ENCODE measurements at regions not wholly inside any gene's neighbourhood (a gene's known extent, or its start where the extent isn't known, plus 50 kb on each side); places are given as distances from the start of the nearest gene placed in this dataset.

DNA sequence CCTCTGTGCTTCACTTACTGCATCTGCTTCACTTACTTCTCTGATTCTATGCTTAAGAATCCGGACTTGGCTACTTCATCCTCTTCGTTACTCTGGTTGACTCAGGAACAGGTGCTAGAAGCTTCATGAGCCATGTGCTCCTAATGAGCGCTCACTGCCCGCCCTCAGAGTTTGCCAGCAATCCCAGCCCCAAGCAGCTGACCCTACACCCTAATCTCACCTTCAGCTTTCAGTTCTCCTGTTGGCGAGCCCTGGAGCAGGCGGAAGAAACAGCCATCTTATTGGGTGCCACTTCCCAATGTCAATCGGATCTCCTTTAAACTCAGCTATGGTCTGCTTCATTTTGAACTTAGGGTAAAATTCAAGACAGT is 61.3 kb downstream of the FOXA2 start:
- no peak overlapping the region for H4K5ac ChIP-seq (ENCODE audit: insufficient read length, low read depth, low read length)
- no peak overlapping the region for H3K14ac ChIP-seq (ENCODE audit: insufficient read depth, low read length)
- H3K27ac ChIP-seq (ENCODE audit: insufficient read length, low read depth, low read length): no peak overlapping the region
- DNase-seq: no peak
- no peak overlapping the region for H2AFZ ChIP-seq (ENCODE audit: low read length)
- Mint-ChIP-seq H3K9me3 (no peaks in the 10 kb centered on the region), H3K36me3 (ENCODE audit: insufficient read depth in 1 of 3, low read depth in 3 of 3) (no peaks in the 10 kb centered on the region), H3K4me1 (0 out of 4 replicates have a peak, but pooled peaks cover 0 to 3% of the 10 kb centered on the region in 2 experiments), H3K27me3 (ENCODE audit: low read depth) (peaks cover 53% of the 10 kb centered on the region), H3K4me3 (no peak overlapping the region), H3K27ac (no peak overlapping the region)
- H3K79me1 ChIP-seq (ENCODE audit: insufficient read depth, low read depth, low read length, poor library complexity, severe bottlenecking): no peaks in the 10 kb centered on the region
- H4K91ac ChIP-seq (ENCODE audit: insufficient read length, low read depth, low read length): no peak overlapping the region
- no peaks in the 10 kb centered on the region for H3K4me1 ChIP-seq (ENCODE audit: insufficient read depth, low read length)
- H2BK120ac ChIP-seq (ENCODE audit: low read depth, low read length, poor library complexity, severe bottlenecking): no peak overlapping the region
- H3K27me3 ChIP-seq (ENCODE audit: insufficient read depth, low read length): no peaks in the 10 kb centered on the region
- no peak overlapping the region for H2BK5ac ChIP-seq (ENCODE audit: insufficient read length, low read length)
- no peaks in the 10 kb centered on the region for H3K79me2 ChIP-seq (ENCODE audit: insufficient read depth, low read length)
- H3K18ac ChIP-seq (ENCODE audit: insufficient read length, low read depth, low read length): no peak overlapping the region
- H4K8ac ChIP-seq (replicated peaks; ENCODE audit: insufficient read length, low read depth, low read length): no peak overlapping the region
- TF ChIP-seq, protein P1, sequence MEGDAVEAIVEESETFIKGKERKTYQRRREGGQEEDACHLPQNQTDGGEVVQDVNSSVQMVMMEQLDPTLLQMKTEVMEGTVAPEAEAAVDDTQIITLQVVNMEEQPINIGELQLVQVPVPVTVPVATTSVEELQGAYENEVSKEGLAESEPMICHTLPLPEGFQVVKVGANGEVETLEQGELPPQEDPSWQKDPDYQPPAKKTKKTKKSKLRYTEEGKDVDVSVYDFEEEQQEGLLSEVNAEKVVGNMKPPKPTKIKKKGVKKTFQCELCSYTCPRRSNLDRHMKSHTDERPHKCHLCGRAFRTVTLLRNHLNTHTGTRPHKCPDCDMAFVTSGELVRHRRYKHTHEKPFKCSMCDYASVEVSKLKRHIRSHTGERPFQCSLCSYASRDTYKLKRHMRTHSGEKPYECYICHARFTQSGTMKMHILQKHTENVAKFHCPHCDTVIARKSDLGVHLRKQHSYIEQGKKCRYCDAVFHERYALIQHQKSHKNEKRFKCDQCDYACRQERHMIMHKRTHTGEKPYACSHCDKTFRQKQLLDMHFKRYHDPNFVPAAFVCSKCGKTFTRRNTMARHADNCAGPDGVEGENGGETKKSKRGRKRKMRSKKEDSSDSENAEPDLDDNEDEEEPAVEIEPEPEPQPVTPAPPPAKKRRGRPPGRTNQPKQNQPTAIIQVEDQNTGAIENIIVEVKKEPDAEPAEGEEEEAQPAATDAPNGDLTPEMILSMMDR (conservative IDR thresholded peaks at IDR 0.05): no peak
- H3K56ac ChIP-seq (ENCODE audit: insufficient read length, low read depth, low read length): no peak overlapping the region
- no peak overlapping the region for H2BK12ac ChIP-seq (ENCODE audit: insufficient read length, low read depth, low read length)
- no peak overlapping the region for H3K4me2 ChIP-seq (ENCODE audit: insufficient read depth, insufficient read length, low read length)
- H3K4ac ChIP-seq (ENCODE audit: low read depth, low read length): no peak overlapping the region
- H3K23me2 ChIP-seq (ENCODE audit: insufficient read length, low read depth, low read length, poor library complexity, severe bottlenecking): no peaks in the 10 kb centered on the region
- H4K20me1 ChIP-seq (ENCODE audit: control insufficient read depth, insufficient read depth, insufficient read length): no peaks in the 10 kb centered on the region
- no peak overlapping the region for H3K9ac ChIP-seq (ENCODE audit: extremely low read depth, insufficient read length, low read length)
- no peak overlapping the region for H2BK20ac ChIP-seq (ENCODE audit: low read depth, low read length, poor library complexity, severe bottlenecking)
- no CpG with 5 or more reads among the region's 7 CpGs for WGBS (ENCODE audit: extremely low coverage, insufficient read length, low lambda C conversion rate)
- H2AK5ac ChIP-seq (ENCODE audit: insufficient read length, low read length): no peak overlapping the region
- no peak overlapping the region for H3K23ac ChIP-seq (ENCODE audit: insufficient read length, low read depth, low read length)
- no peaks in the 10 kb centered on the region for H3K9me3 ChIP-seq (ENCODE audit: control insufficient read depth, low read depth, low read length)
- no peak overlapping the region for H3T11ph ChIP-seq (ENCODE audit: low read length)
- H2BK15ac ChIP-seq (ENCODE audit: low read depth, low read length): no peak overlapping the region

All from H9 (cell line).